ENCODE measurements at regions not wholly inside any gene's neighbourhood (a gene's known extent, or its start where the extent isn't known, plus 50 kb on each side); places are given as distances from the start of the nearest gene placed in this dataset.

DNA sequence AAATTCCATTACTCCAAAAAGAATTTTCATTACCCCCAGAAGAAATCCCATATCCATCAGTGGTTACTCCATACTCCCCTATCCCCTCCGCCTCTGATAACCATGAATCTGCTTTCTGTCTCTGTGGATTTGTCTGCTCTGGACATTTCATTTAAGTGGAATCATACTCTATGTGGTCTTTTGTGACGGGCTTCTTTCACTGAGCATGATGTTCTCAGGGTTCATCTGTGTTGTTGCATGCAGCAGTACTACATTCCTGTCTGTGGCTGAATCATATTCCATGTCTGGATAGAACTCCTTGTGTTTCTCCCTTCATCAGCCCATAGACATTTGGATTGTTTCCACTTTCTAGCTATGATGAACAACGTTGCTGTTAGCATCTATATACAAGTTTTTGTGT lies 59.5 kb upstream of the IRX3 start:
- TF ChIP-seq CTCF (IDR thresholded peaks at IDR 0.05), result no peak
- TF ChIP-seq EP300 (IDR thresholded peaks at IDR 0.05), result no peak
- TF ChIP-seq JUN (IDR thresholded peaks at IDR 0.05), result no peak

Data from A549 (cell line).